Activated gamma-delta T cell treated with Interleukin-2 at 50 U/mL for 16 hours (primary cell): ENCODE measurements at regions not wholly inside any gene's neighbourhood (a gene's known extent, or its start where the extent isn't known, plus 50 kb on each side); places are given as distances from the start of the nearest gene placed in this dataset.
"Not testable (repeated sequence)": the region's sequence is repeated elsewhere in the genome, so short reads cannot be mapped to it uniquely, and the experiment has no call there.

Experiments
- DNase-seq: peaks from one replicate; pipeline ENCODE4 v3.0.0-alpha.2; 2020

- DNase-seq = no peak
Measured at GRCh38 chr2:224146356-224147160, 107.5 kb upstream of the SERPINE2 start.

- DNase-seq = no peak
Measured at GRCh38 chr2:224145751-224146355, 106.8 kb upstream of the SERPINE2 start.

GRCh38 chr2:224143526-224143925, 104.4 kb upstream of the SERPINE2 start:
- no peak for DNase-seq

- no peak for DNase-seq
Measured at GRCh38 chr2:224142397-224143312, 103.6 kb upstream of the SERPINE2 start.

GRCh38 chr2:224141304-224141703, 102.2 kb upstream of the SERPINE2 start:
- no peak for DNase-seq

- no peak for DNase-seq
Measured at GRCh38 chr2:224137208-224137607, 98.1 kb upstream of the SERPINE2 start.

GRCh38 chr2:224136396-224136795, 97.3 kb upstream of the SERPINE2 start:
- DNase-seq = no peak

- no peak for DNase-seq
Measured at GRCh38 chr2:224135881-224136280, 96.8 kb upstream of the SERPINE2 start.

- no peak for DNase-seq
Measured at GRCh38 chr2:224134003-224134734, 95.1 kb upstream of the SERPINE2 start.

GRCh38 chr2:224133387-224133786, 94.3 kb upstream of the SERPINE2 start:
- no peak for DNase-seq

- DNase-seq = no peak
Measured at GRCh38 chr2:224127871-224128501, 88.9 kb upstream of the SERPINE2 start.

GRCh38 chr2:224126440-224126839, 87.4 kb upstream of the SERPINE2 start:
- no peak for DNase-seq

GRCh38 chr2:224126003-224126402, 86.9 kb upstream of the SERPINE2 start:
- DNase-seq = no peak

- no peak for DNase-seq
Measured at GRCh38 chr2:224122542-224122941, 83.5 kb upstream of the SERPINE2 start.

GRCh38 chr2:224121406-224122067, 82.5 kb upstream of the SERPINE2 start:
- no peak for DNase-seq

- no peak for DNase-seq
Measured at GRCh38 chr2:224120986-224121385, 81.9 kb upstream of the SERPINE2 start.

- DNase-seq = not testable (repeated sequence)
Measured at GRCh38 chr2:224119846-224120245, 80.8 kb upstream of the SERPINE2 start.

GRCh38 chr2:224114428-224114827, 75.3 kb upstream of the SERPINE2 start:
- no peak for DNase-seq

- not testable (repeated sequence) for DNase-seq
Measured at GRCh38 chr2:224113930-224114329, 74.8 kb upstream of the SERPINE2 start.

- no peak for DNase-seq
Measured at GRCh38 chr2:224111576-224111975, 72.5 kb upstream of the SERPINE2 start.

- no peak for DNase-seq
Measured at GRCh38 chr2:224110811-224111210, 71.7 kb upstream of the SERPINE2 start.

GRCh38 chr2:224109751-224110150, 70.7 kb upstream of the SERPINE2 start:
- no peak for DNase-seq
